Neuronal stem cell (in vitro differentiated cells): ENCODE measurements at regions not wholly inside any gene's neighbourhood (a gene's known extent, or its start where the extent isn't known, plus 50 kb on each side); places are given as distances from the start of the nearest gene placed in this dataset.

Source experiments
- DNase-seq: peaks from one replicate; pipeline ENCODE4 v3.0.0-alpha.2; 2013; ENCODE audit warnings: low spot score
- H2AFZ ChIP-seq: one replicate; pipeline ENCODE4 v1.6.1; 2013; ENCODE audit warnings: mild to moderate bottlenecking, low read length, inconsistent platforms
- H2AK5ac ChIP-seq: 2 replicates; pipeline ENCODE4 v1.6.1; 2013; ENCODE audit warnings: low read depth, mild to moderate bottlenecking, inconsistent platforms, low read length, moderate library complexity, mixed read lengths
- H2BK120ac ChIP-seq: 2 replicates; pipeline ENCODE4 v1.6.1; 2013; ENCODE audit warnings: low read depth, mild to moderate bottlenecking, inconsistent platforms, low read length, moderate library complexity, mixed read lengths
- H2BK12ac ChIP-seq: one replicate; pipeline ENCODE4 v1.6.1; 2013; ENCODE audit warnings: low read length, inconsistent platforms
- H2BK15ac ChIP-seq: 2 replicates; pipeline ENCODE4 v1.6.1; 2013; ENCODE audit warnings: mild to moderate bottlenecking, low read length, inconsistent platforms, mixed read lengths
- H2BK5ac ChIP-seq: one replicate; pipeline ENCODE4 v1.6.1; 2013; ENCODE audit warnings: inconsistent platforms, mild to moderate bottlenecking, low read length, moderate library complexity
- H3K14ac ChIP-seq: one replicate; pipeline ENCODE4 v1.6.1; 2013; ENCODE audit warnings: low read length, inconsistent platforms
- H3K18ac ChIP-seq: 2 replicates; pipeline ENCODE4 v1.6.1; 2013; ENCODE audit warnings: low read length, inconsistent platforms
- H3K23ac ChIP-seq: 2 replicates; pipeline ENCODE4 v1.6.1; 2013; ENCODE audit warnings: low read depth, mild to moderate bottlenecking, mixed read lengths, low read length, inconsistent platforms; ENCODE audit not compliant: poor library complexity
- H3K27ac ChIP-seq: replicated peaks from 3 replicates; pipeline ENCODE4 v1.5.1; 2013; ENCODE audit warnings: low read length, inconsistent platforms
- H3K27me3 ChIP-seq, 3 experiments: 2 replicates each; pipeline ENCODE4 v1.6.1; 2013; ENCODE audit warnings: low read length in 3 of 3, mild to moderate bottlenecking in 2 of 3, inconsistent platforms in 1 of 3, low read depth in 1 of 3, mixed read lengths in 1 of 3, moderate library complexity in 1 of 3; ENCODE audit not compliant: control insufficient read depth in 3 of 3, insufficient read depth in 3 of 3
- H3K36me3 ChIP-seq, 2 donors: replicated peaks in 1 of 2; 2 replicates each; pipeline ENCODE4 v1.6.1; 2013; ENCODE audit warnings: low read length in 2 of 2; ENCODE audit not compliant: control insufficient read depth in 2 of 2, insufficient read depth in 2 of 2
- H3K4ac ChIP-seq: 2 replicates; pipeline ENCODE4 v1.6.1; 2013; ENCODE audit warnings: inconsistent platforms, mild to moderate bottlenecking, low read length, moderate library complexity
- H3K4me1 ChIP-seq, 2 donors: 1 replicate in 1 of 2; 2 replicates in 1 of 2; pipeline ENCODE4 v1.6.1; 2013; ENCODE audit warnings: low read length in 2 of 2, low read depth in 1 of 2; ENCODE audit not compliant: control insufficient read depth in 2 of 2, insufficient read depth in 1 of 2
- H3K4me2 ChIP-seq: one replicate; pipeline ENCODE4 v1.6.1; 2013; ENCODE audit warnings: mild to moderate bottlenecking, low read length, inconsistent platforms; ENCODE audit not compliant: insufficient read depth, poor library complexity, severe bottlenecking
- H3K4me3 ChIP-seq, 2 donors: 2 replicates each; pipeline ENCODE4 v1.5.1; 2013; ENCODE audit warnings: low read length in 2 of 2, mild to moderate bottlenecking in 2 of 2, inconsistent platforms in 1 of 2, moderate library complexity in 1 of 2
- H3K79me1 ChIP-seq: one replicate; pipeline ENCODE4 v1.6.1; 2013; ENCODE audit warnings: low read depth, mild to moderate bottlenecking, inconsistent platforms, low read length, moderate library complexity
- H3K9ac ChIP-seq: one replicate; pipeline ENCODE4 v1.6.1; 2013; ENCODE audit warnings: mild to moderate bottlenecking, low read depth, low read length, inconsistent platforms; ENCODE audit not compliant: poor library complexity
- H3K9me3 ChIP-seq, 2 donors: replicated peaks in 1 of 2; 2 replicates each; pipeline versions ENCODE3 to v1.6.1; 2013; ENCODE audit warnings: low read length in 2 of 2, mild to moderate bottlenecking in 2 of 2, inconsistent platforms in 1 of 2, low read depth in 1 of 2, mixed read lengths in 1 of 2, moderate library complexity in 1 of 2; ENCODE audit not compliant: control insufficient read depth in 2 of 2, insufficient read depth in 1 of 2
- H4K8ac ChIP-seq: one replicate; pipeline ENCODE4 v1.6.1; 2013; ENCODE audit warnings: low read depth, mild to moderate bottlenecking, inconsistent platforms, low read length, moderate library complexity
- H4K91ac ChIP-seq: one replicate; pipeline ENCODE4 v1.6.1; 2013; ENCODE audit warnings: low read length, low read depth, mild to moderate bottlenecking, inconsistent platforms; ENCODE audit not compliant: poor library complexity
- WGBS, 2 donors: extraction: QIAGEN DNeasy Blood & Tissue Kit; methylation state at CpG; one replicate each; pipeline ENCODE4 v1.1.7; 2013; ENCODE audit warnings: missing lambda C conversion rate in 2 of 2, mixed read lengths in 1 of 2; ENCODE audit not compliant: insufficient read length in 2 of 2, insufficient replicate concordance in 1 of 2; ENCODE audit errors: extremely low coverage in 2 of 2; 5-methylcytosine and 5-hydroxymethylcytosine counted together

- H3K36me3 ChIP-seq: no peaks in the 10 kb centered on the region
- no peaks in the 10 kb centered on the region for H3K79me1 ChIP-seq
- H2BK120ac ChIP-seq: no peak overlapping the region
- no peak overlapping the region for H3K4ac ChIP-seq
- H3K4me3 ChIP-seq: no peak overlapping the region
- no peaks in the 10 kb centered on the region for H3K9me3 ChIP-seq
- no peak overlapping the region for H3K9ac ChIP-seq
- H2BK5ac ChIP-seq: no peak overlapping the region
- H2AFZ ChIP-seq: no peak overlapping the region
- no CpG with 5 or more reads among the region's 2 CpGs for WGBS, 2 donors
- H3K27me3 ChIP-seq: no peaks in the 10 kb centered on the region
- no peak overlapping the region for H3K14ac ChIP-seq
- no peak overlapping the region for H3K23ac ChIP-seq
- H2AK5ac ChIP-seq: no peak overlapping the region
- H3K4me2 ChIP-seq: no peak overlapping the region
- no peak overlapping the region for H3K27ac ChIP-seq
- H2BK15ac ChIP-seq: no peak overlapping the region
- peaks cover 0 to 4% of the 10 kb centered on the region in 2 donors for H3K4me1 ChIP-seq
- H4K8ac ChIP-seq: no peak overlapping the region
- no peak for DNase-seq
- H3K18ac ChIP-seq: no peak overlapping the region
- H4K91ac ChIP-seq: no peak overlapping the region
- no peak overlapping the region for H2BK12ac ChIP-seq
Observed at GRCh38 chr11:105226766-105227165, 87.2 kb upstream of the CARD18 start.

GRCh38 chr11:105226091-105226490, 86.5 kb upstream of the CARD18 start:
- Histone ChIP-seq H4K8ac (no peak overlapping the region), H3K4me3 (no peak overlapping the region), H2BK120ac (no peak overlapping the region), H3K36me3 (no peaks in the 10 kb centered on the region), H3K79me1 (no peaks in the 10 kb centered on the region), H2BK12ac (no peak overlapping the region), H2AFZ (no peak overlapping the region), H3K4ac (no peak overlapping the region), H2BK5ac (no peak overlapping the region), H3K4me1 (peaks cover 0 to 4% of the 10 kb centered on the region in 2 donors), H2BK15ac (no peak overlapping the region), H3K27me3 (no peaks in the 10 kb centered on the region), H3K27ac (no peak overlapping the region), H3K14ac (no peak overlapping the region), H3K9me3 (no peaks in the 10 kb centered on the region), H3K18ac (no peak overlapping the region), H3K23ac (no peak overlapping the region), H3K4me2 (no peak overlapping the region), H3K9ac (no peak overlapping the region), H2AK5ac (no peak overlapping the region), H4K91ac (no peak overlapping the region)
- no peak for DNase-seq

- H3K79me1 ChIP-seq: no peaks in the 10 kb centered on the region
- no peak overlapping the region for H2AK5ac ChIP-seq
- no peaks in the 10 kb centered on the region for H3K36me3 ChIP-seq
- no peak overlapping the region for H2BK15ac ChIP-seq
- no peak overlapping the region for H2AFZ ChIP-seq
- H3K27ac ChIP-seq: no peak overlapping the region
- H3K27me3 ChIP-seq: no peaks in the 10 kb centered on the region
- H3K4me2 ChIP-seq: no peak overlapping the region
- no peak overlapping the region for H2BK5ac ChIP-seq
- H4K91ac ChIP-seq: no peak overlapping the region
- no peaks in the 10 kb centered on the region for H3K9me3 ChIP-seq
- DNase-seq: no peak
- WGBS, 2 donors: no CpG with 5 or more reads among the region's 4 CpGs
- peaks cover 0 to 4% of the 10 kb centered on the region in 2 donors for H3K4me1 ChIP-seq
- no peak overlapping the region for H2BK120ac ChIP-seq
- no peak overlapping the region for H3K4ac ChIP-seq
- no peak overlapping the region for H4K8ac ChIP-seq
- no peak overlapping the region for H3K4me3 ChIP-seq
- H3K9ac ChIP-seq: no peak overlapping the region
- no peak overlapping the region for H3K14ac ChIP-seq
- H2BK12ac ChIP-seq: no peak overlapping the region
- no peak overlapping the region for H3K23ac ChIP-seq
- H3K18ac ChIP-seq: no peak overlapping the region
Observed at GRCh38 chr11:105224482-105225253, 85.1 kb upstream of the CARD18 start.

- WGBS, 2 donors: no CpG with 5 or more reads among the region's 5 CpGs
Observed at GRCh38 chr11:105220121-105220520, 80.6 kb upstream of the CARD18 start.

More at GRCh38 chr11:105220121-105220520, 80.6 kb upstream of the CARD18 start:
- Histone ChIP-seq H2BK120ac (no peak overlapping the region), H2AK5ac (no peak overlapping the region), H3K14ac (no peak overlapping the region), H3K27ac (no peak overlapping the region), H3K4me2 (no peak overlapping the region), H3K36me3 (no peaks in the 10 kb centered on the region), H3K27me3 (no peaks in the 10 kb centered on the region), H3K18ac (no peak overlapping the region), H4K91ac (no peak overlapping the region), H2AFZ (no peak overlapping the region), H2BK12ac (no peak overlapping the region), H4K8ac (no peak overlapping the region), H3K4me1 (peaks cover 0 to 1% of the 10 kb centered on the region in 2 donors), H3K4me3 (no peak overlapping the region), H3K79me1 (no peaks in the 10 kb centered on the region), H3K4ac (no peak overlapping the region), H3K9me3 (no peaks in the 10 kb centered on the region), H3K23ac (no peak overlapping the region), H2BK15ac (no peak overlapping the region), H2BK5ac (no peak overlapping the region), H3K9ac (no peak overlapping the region)
- DNase-seq: no peak
